ENCODE measurements at regions not wholly inside any gene's neighbourhood (a gene's known extent, or its start where the extent isn't known, plus 50 kb on each side); places are given as distances from the start of the nearest gene placed in this dataset.

GRCh38 chr6:76342611-76343160 is 270.2 kb upstream of the IMPG1 start:
- FAIRE-seq = no peak

GRCh38 chr6:76330031-76330430 is 257.6 kb upstream of the IMPG1 start:
- FAIRE-seq = no peak

- FAIRE-seq = no peak
Measured at GRCh38 chr6:76326871-76327270, 254.4 kb upstream of the IMPG1 start.
